HL-60 (cell line): ENCODE measurements at regions not wholly inside any gene's neighbourhood (a gene's known extent, or its start where the extent isn't known, plus 50 kb on each side); places are given as distances from the start of the nearest gene placed in this dataset.

ENCODE experiments used
- CTCF ChIP-seq: IDR thresholded peaks from one replicate; pipeline ENCODE4 v1.5.1; 2011; ENCODE audit warnings: low read length, control low read depth, inconsistent platforms; ENCODE audit not compliant: insufficient read depth
- GABPA ChIP-seq: IDR thresholded peaks from 2 replicates; pipeline ENCODE4 v1.6.1; 2012; ENCODE audit warnings: low read depth
- POLR2AphosphoS5 ChIP-seq: IDR thresholded peaks from 2 replicates; pipeline ENCODE4 v1.6.1; 2012; ENCODE audit warnings: low read depth
- REST ChIP-seq: IDR thresholded peaks from 2 replicates; pipeline ENCODE4 v1.6.1; 2012; ENCODE audit warnings: low read depth; ENCODE audit not compliant: insufficient replicate concordance
- SPI1 ChIP-seq: IDR thresholded peaks from 2 replicates; pipeline ENCODE4 v1.6.1; 2012; ENCODE audit warnings: low read depth, mild to moderate bottlenecking, borderline replicate concordance

- TF ChIP-seq CTCF (no peak), POLR2AphosphoS5 (no peak), REST (no peak), SPI1 (no peak), GABPA (no peak)
Measured at GRCh38 chr13:52961256-52961910, 67.2 kb upstream of the OLFM4 start.
